Brain microvascular endothelial cell (primary cell): ENCODE measurements at regions not wholly inside any gene's neighbourhood (a gene's known extent, or its start where the extent isn't known, plus 50 kb on each side); places are given as distances from the start of the nearest gene placed in this dataset.
"Not testable (repeated sequence)": the region's sequence is repeated elsewhere in the genome, so short reads cannot be mapped to it uniquely, and the experiment has no call there.

Source experiments
- DNase-seq: peaks from one replicate; pipeline ENCODE4 v3.0.0-alpha.2; 2020
- H3K27ac ChIP-seq: fragments of 250-450 bp; sonication (Bioruptor Pico); 2 replicates; pipeline ENCODE4 v1.5.1; 2020; ENCODE audit warnings: mild to moderate bottlenecking, moderate library complexity
- H3K27me3 ChIP-seq: fragments of 250-450 bp; sonication (Bioruptor Pico); replicated peaks from 2 replicates; pipeline ENCODE4 v1.5.1; 2020; ENCODE audit warnings: mild to moderate bottlenecking
- H3K36me3 ChIP-seq: fragments of 250-450 bp; sonication (Bioruptor Pico); replicated peaks from 2 replicates; pipeline ENCODE4 v1.5.1; 2020; ENCODE audit warnings: mild to moderate bottlenecking
- H3K4me3 ChIP-seq: 2 replicates; pipeline ENCODE4 v1.5.1; 2011; ENCODE audit warnings: low read depth, mild to moderate bottlenecking, control low read depth, low read length, moderate library complexity
- CTCF ChIP-seq: IDR thresholded peaks from 2 replicates; pipeline ENCODE4 v1.5.1; 2011; ENCODE audit warnings: low read depth, mild to moderate bottlenecking, moderate library complexity, low read length, control low read depth, inconsistent platforms; ENCODE audit errors: missing control alignments
- in situ Hi-C: cut with HindIII; loops from 2 replicates; pipeline ENCODE4 v1.10.0; 2017; ENCODE audit warnings: low sequenced_read_pairs, low pct_ligation_motif_present

GRCh38 chr3:3665546-3665945 lies 133.7 kb upstream of the LRRN1 start:
- Histone ChIP-seq H3K4me3 (no peak overlapping the region), H3K36me3 (no peaks in the 10 kb centered on the region), H3K27me3 (no peaks in the 10 kb centered on the region), H3K27ac (no peak overlapping the region)
- TF ChIP-seq CTCF: no peak
- in situ Hi-C loops: no loop called here
- peak; percentile 11 for DNase-seq

DNA sequence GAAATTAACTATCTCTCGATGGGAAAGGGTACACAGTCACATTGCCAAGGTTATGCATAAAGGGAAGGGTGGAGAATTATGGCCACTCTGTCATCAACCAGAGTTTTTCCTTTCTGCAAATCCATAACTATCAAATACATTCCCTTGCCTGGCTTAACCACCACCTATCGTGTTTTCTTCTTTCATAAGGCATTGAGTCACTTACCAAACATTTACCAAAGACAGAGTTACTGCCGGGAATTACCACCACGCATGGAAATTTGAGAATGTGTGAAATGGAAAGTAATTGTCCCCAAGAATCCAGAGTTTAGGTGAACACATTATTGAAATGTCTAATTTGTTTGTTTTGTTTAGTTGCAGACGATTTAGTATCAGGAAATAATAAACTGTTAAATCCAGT lies 134.3 kb upstream of the LRRN1 start:
- no peak for DNase-seq
- H3K27me3 ChIP-seq: no peaks in the 10 kb centered on the region
- in situ Hi-C loops: no loop called here

GRCh38 chr3:3662610-3663009 lies 136.6 kb upstream of the LRRN1 start:
- TF ChIP-seq CTCF: no peak
- H3K36me3 ChIP-seq: no peaks in the 10 kb centered on the region
- H3K27me3 ChIP-seq: no peaks in the 10 kb centered on the region
- no peak for DNase-seq
- H3K4me3 ChIP-seq: no peak overlapping the region
- no peak overlapping the region for H3K27ac ChIP-seq
- in situ Hi-C loops: no loop called here

More for the DNA sequence above, 134.3 kb upstream of the LRRN1 start:
- no peak for TF ChIP-seq CTCF
- Histone ChIP-seq H3K4me3 (no peak overlapping the region), H3K27ac (no peak overlapping the region), H3K36me3 (no peaks in the 10 kb centered on the region)

- no peaks in the 10 kb centered on the region for H3K36me3 ChIP-seq
- TF ChIP-seq CTCF: no peak
- H3K27ac ChIP-seq: no peak overlapping the region
- in situ Hi-C loops: no loop called here
- H3K27me3 ChIP-seq: no peaks in the 10 kb centered on the region
- no peak for DNase-seq
- H3K4me3 ChIP-seq: no peak overlapping the region
Measured at GRCh38 chr3:3654916-3655315, 144.3 kb upstream of the LRRN1 start.

DNA sequence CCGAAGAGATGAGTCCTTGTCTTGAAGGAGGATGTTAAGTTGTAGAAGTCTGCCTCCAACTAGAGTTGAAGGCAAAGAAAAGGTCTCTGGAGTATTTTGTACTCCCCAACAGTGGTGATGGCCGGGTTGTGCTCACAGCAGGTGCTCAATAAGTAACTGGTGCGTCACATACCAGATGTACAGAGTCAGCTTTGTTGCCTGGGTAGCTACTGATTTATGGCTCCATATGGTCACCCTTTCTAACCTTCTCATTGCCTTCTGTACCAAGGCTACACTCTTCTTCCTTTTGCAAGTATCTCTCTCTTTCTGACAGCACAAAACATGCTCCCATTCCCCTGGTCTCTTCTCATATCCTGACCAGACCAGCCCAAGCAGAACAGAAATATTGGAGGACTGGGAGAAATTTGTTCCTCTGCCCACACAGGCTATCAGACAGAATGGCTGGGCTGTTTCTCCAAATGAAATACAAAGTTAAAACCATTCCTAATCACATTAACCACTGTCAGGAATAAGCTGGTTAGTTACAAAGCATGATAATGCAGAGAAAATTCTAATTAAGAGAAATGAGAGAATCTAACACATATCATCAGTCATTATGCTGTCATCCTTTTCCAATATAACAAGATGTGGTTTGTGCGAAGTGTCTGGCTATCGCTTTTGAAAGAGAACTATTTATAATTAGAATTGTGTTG lies 150.1 kb upstream of the LRRN1 start:
- no peak overlapping the region for H3K4me3 ChIP-seq
- H3K36me3 ChIP-seq: no peaks in the 10 kb centered on the region
- DNase-seq: no peak
- in situ Hi-C loops: no loop called here
- no peak for TF ChIP-seq CTCF
- no peaks in the 10 kb centered on the region for H3K27me3 ChIP-seq
- H3K27ac ChIP-seq: no peak overlapping the region

DNA sequence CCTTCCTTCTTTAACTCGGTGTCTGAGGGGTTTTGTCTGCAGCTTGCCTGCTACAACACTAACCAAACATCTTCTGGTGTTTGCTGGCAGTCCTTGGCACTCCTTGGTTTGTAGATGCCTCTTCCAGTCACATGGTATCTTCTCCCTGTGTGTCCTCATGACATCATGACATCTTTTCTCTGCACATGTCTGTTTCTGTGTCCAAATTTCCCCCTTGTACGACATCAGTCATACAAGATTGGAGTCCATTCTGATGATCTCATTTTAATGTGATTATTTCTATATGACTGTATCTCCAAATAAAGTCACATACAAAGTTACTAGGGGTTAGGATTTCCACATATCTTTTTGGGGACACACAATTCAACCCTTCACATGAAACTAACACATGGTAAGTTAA lies 152.3 kb upstream of the LRRN1 start:
- H3K27me3 ChIP-seq: no peaks in the 10 kb centered on the region
- H3K36me3 ChIP-seq: no peaks in the 10 kb centered on the region
- no peak overlapping the region for H3K4me3 ChIP-seq
- in situ Hi-C loops: no loop called here
- DNase-seq: no peak
- TF ChIP-seq CTCF: no peak
- H3K27ac ChIP-seq: no peak overlapping the region

DNA sequence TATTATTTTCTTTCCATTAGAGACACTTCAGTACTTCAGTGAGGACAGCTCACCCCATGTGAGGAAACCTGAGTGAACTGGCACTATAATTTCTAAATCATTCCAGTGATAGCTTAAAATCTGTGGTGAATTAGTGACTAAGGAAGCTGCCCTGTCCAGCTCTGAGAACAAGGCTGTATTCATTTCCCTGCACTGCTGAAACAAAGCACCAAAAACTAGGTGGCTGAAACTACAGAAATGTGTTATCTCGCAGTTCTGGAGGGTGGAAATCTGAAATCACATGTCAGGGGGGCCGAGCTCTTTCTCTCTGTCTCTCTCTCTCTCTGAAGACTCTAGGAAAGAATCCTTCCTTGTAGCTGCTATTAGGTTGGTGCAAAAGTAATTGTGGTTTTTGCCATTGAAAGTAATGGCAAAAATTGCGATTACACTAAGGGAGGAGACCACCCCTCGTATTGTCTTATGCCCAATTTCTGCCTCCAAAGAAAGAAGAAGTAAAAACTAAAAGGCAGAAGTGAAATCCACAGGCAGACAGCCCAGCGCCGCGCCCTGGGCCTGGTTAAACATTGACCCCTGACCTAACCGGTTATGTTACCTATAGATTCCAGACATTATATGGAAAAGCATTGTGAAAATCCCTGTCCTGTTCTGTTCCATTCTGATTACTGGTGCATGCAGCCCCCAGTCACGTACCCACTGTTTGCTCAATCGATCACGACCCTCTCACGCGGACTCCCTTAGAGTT lies 153.0 kb upstream of the LRRN1 start:
- H3K4me3 ChIP-seq, in situ Hi-C loops, H3K36me3 ChIP-seq, H3K27me3 ChIP-seq, DNase-seq, H3K27ac ChIP-seq: not testable (repeated sequence)
